Adrenal gland (tissue), 9 donors: ENCODE measurements at regions not wholly inside any gene's neighbourhood (a gene's known extent, or its start where the extent isn't known, plus 50 kb on each side); places are given as distances from the start of the nearest gene placed in this dataset.

Experiments
- DNase-seq, 7 donors: peaks; one replicate each; pipeline ENCODE4 v3.0.0-alpha.2; 2019 to 2020
- H3K27ac ChIP-seq, 5 donors: fragments of 200-600 bp; sonication (generic) in 4 of 5; 1 replicate in 3 of 5; 2 replicates in 2 of 5; pipeline versions ENCODE4 v1.5.1 to v1.8.0; 2016 to 2020; ENCODE audit warnings: mild to moderate bottlenecking in 1 of 5
- H3K27me3 ChIP-seq: fragments of 200-600 bp; 2 replicates; pipeline ENCODE4 v1.8.0; 2021
- H3K36me3 ChIP-seq, 2 donors: fragments of 200-600 bp; replicated peaks in 1 of 2; 1 replicate in 1 of 2; 2 replicates in 1 of 2; pipeline versions ENCODE4 v1.5.1 to v1.8.0; 2018 to 2022
- H3K4me1 ChIP-seq, 2 donors: fragments of 200-600 bp; replicated peaks in 1 of 2; 1 replicate in 1 of 2; 2 replicates in 1 of 2; pipeline versions ENCODE4 v1.5.1 to v1.8.0; 2018 to 2021
- H3K4me3 ChIP-seq, 4 donors: fragments of 200-600 bp; sonication (generic) in 3 of 4; one replicate each; pipeline ENCODE4 v1.5.1; 2016 to 2018
- H3K9me3 ChIP-seq, 3 donors: fragments of 200-600 bp; sonication (generic) in 1 of 3; replicated peaks in 1 of 3; 1 replicate in 2 of 3; 2 replicates in 1 of 3; pipeline versions ENCODE4 v1.5.1 to v1.8.0; 2016 to 2021
- POLR2A ChIP-seq, 2 donors: fragments of 450-650 bp; IDR thresholded peaks; one replicate each; pipeline ENCODE4 v1.6.1; 2017; ENCODE audit warnings: antibody characterized with exemption in 2 of 2, mild to moderate bottlenecking in 2 of 2, moderate library complexity in 1 of 2
- WGBS, 4 donors: extraction: QIAGEN DNeasy Blood & Tissue Kit in 2 of 4; methylation state at CpG; one replicate each; pipeline versions ENCODE4 v1.1.5 to v1.1.7; 2013 to 2017; 5-methylcytosine and 5-hydroxymethylcytosine counted together
- intact Hi-C, 2 donors: fragments of 100-400 bp; cut with DNase I; formaldehyde crosslinking; loops; one replicate each; pipeline versions ENCODE4 v1.14.1 to v1.15.0; 2022 to 2023
- TF ChIP-seq, protein P1 (sequence below), 6 experiments: fragments of 450-650 bp in 4 of 6; fragments of 200-600 bp in 2 of 6; sonication (generic) in 1 of 6; IDR thresholded peaks; 1 replicate in 5 of 6; 2 replicates in 1 of 6; pipeline versions ENCODE4 v1.5.1 to v1.8.0; 2016 to 2021; ENCODE audit warnings: antibody characterized with exemption in 6 of 6, mild to moderate bottlenecking in 2 of 6, moderate library complexity in 1 of 6
- donor health status: healthy with polysubstance abuse.
- donor health status: Bipolar disorder and iron deficiency.
- donor health status: DM: yes; HTN: yes; CAD: no.
- donor health status: DM: no; HTN: no; CAD: no.
- donor health status: DM: no; HTN: no; CAD: no.

DNA sequence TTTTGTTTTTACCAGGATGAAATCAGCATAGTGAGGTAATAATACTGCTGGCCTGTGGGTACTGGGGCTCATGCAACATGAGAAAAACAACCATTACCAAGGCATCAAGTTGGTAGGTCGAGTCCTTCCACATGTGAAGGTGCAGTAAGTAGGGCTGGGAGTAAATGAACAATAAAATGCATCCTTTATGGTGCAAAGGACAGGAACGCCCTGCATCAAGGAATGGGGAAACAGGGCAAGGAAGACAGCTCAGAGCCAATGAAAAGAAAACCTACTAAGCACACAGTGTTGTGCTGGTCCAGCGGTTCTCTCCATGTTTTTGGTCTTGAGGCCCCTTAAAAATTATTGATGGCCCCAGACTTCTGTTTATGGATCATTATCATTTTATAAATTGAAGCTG, 168.5 kb upstream of the TPM1 start:
- intact Hi-C loops, result no loop called here
- H3K27me3 ChIP-seq, result no peaks in the 10 kb centered on the region
- H3K36me3 ChIP-seq, result no peaks in the 10 kb centered on the region
- WGBS, 4 donors, result 87 to 89% (median 88%) methylated on average over 3 of the region's 3 CpGs
- H3K9me3 ChIP-seq, result peaks cover 0 to 4% (median 0%) of the 10 kb centered on the region in 3 donors
- TF ChIP-seq, protein P1, sequence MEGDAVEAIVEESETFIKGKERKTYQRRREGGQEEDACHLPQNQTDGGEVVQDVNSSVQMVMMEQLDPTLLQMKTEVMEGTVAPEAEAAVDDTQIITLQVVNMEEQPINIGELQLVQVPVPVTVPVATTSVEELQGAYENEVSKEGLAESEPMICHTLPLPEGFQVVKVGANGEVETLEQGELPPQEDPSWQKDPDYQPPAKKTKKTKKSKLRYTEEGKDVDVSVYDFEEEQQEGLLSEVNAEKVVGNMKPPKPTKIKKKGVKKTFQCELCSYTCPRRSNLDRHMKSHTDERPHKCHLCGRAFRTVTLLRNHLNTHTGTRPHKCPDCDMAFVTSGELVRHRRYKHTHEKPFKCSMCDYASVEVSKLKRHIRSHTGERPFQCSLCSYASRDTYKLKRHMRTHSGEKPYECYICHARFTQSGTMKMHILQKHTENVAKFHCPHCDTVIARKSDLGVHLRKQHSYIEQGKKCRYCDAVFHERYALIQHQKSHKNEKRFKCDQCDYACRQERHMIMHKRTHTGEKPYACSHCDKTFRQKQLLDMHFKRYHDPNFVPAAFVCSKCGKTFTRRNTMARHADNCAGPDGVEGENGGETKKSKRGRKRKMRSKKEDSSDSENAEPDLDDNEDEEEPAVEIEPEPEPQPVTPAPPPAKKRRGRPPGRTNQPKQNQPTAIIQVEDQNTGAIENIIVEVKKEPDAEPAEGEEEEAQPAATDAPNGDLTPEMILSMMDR (IDR thresholded peaks at IDR 0.05), result no peak
- no peak for TF ChIP-seq POLR2A (IDR thresholded peaks at IDR 0.05)
- no peak overlapping the region for H3K27ac ChIP-seq
- DNase-seq, result no peak
- H3K4me3 ChIP-seq, result no peak overlapping the region
- H3K4me1 ChIP-seq, result no peaks in the 10 kb centered on the region

DNA sequence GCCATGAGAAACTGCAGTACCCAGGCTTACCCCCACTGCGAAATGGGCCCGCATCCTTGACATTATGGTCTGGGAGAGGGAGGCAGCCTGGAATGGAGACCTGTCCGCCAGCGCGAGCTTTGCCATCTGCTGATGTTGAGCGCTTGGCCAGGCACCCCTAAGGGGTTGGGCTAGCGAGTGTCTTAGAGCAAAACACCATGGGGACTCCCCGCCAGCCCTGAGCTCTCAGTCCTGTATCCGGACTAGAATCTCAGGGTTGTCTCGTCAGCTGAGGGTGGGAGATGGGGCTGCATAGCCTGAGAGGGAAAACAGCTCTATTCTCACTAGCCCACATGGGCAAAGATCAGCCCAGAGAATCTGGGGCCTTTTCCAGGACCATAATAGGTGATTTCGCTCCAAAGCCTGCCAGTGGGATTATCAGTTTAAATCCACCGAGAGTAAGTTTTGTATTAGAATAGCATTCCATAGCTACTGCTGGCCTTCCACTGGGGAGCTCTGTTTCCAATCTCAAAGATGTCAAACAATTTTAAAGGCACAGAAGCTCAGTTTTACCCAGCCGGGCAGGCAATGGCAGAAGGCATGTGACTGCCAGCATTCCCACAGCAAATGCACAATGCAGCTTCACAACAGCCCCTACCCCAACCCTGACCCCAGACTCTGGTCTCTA, 167.5 kb upstream of the TPM1 start:
- Histone ChIP-seq H3K27me3 (no peaks in the 10 kb centered on the region), H3K4me3 (no peak overlapping the region), H3K4me1 (no peaks in the 10 kb centered on the region), H3K27ac (no peak overlapping the region), H3K36me3 (no peaks in the 10 kb centered on the region), H3K9me3 (peaks cover 0 to 3% (median 0%) of the 10 kb centered on the region in 3 donors)
- TF ChIP-seq, protein P1 (IDR thresholded peaks at IDR 0.05), result no peak
- no peak for TF ChIP-seq POLR2A (IDR thresholded peaks at IDR 0.05)
- intact Hi-C loops, result no loop called here
- WGBS, 4 donors, result 77 to 93% (median 88%) methylated on average over 8 to 13 of the region's 13 CpGs
- no peak for DNase-seq

DNA sequence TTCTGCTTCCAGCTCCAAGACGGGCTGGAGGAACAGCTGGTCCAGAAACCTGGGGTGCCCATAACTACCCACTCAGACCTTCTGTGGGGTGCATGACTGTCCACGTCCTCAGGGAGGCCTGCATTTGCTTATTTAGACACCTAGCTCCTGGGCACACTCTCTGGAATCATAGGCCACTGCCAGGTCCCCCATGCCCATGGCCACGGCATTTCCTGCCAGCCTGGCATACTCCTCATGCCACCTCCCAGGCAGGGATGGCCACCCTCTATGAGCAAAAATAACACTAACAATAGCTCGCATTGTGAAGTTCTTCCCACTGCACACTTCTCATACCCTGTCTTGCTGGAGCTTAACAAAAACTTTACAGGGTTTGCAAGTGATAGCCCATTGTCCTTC, 166.9 kb upstream of the TPM1 start:
- H3K36me3 ChIP-seq, result no peaks in the 10 kb centered on the region
- H3K27ac ChIP-seq, result no peak overlapping the region
- 73 to 91% (median 88%) methylated on average over 4 of the region's 4 CpGs for WGBS, 4 donors
- intact Hi-C loops, result no loop called here
- H3K9me3 ChIP-seq, result no peaks in the 10 kb centered on the region
- no peaks in the 10 kb centered on the region for H3K4me1 ChIP-seq
- no peak for TF ChIP-seq POLR2A (IDR thresholded peaks at IDR 0.05)
- TF ChIP-seq, protein P1 (IDR thresholded peaks at IDR 0.05), result no peak
- no peak for DNase-seq
- no peaks in the 10 kb centered on the region for H3K27me3 ChIP-seq
- H3K4me3 ChIP-seq, result no peak overlapping the region

DNA sequence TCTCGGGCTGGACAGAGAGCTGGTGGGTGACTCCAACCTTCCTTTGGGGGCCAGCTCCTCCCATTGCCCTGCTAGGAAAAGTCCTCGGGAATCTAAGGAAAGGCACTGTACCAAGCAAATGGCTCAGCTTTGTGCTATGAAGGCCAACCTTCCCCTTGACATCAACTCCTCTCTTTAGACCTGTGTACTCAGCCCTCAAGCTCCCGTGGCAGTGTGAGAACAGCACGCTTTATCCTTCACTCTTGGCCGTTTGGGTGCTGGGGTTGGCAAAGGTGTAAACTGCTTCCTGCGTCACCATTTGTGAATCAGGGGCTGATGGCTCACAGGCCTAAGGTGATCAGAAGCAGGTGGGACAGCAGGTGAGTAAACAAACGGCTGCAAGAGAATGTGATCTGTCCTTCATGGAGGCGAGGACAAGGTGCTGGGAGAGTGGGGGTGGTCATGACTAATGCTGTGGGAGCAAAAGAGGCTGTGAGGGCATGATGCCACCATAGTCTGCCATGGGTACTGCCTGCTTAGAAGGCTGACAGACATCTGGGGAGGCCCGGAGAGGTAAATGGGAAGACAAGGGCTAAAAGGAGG, 165.2 kb upstream of the TPM1 start:
- DNase-seq, result no peak
- intact Hi-C loops, result no loop called here
- no peak for TF ChIP-seq POLR2A (IDR thresholded peaks at IDR 0.05)
- TF ChIP-seq, protein P1 (IDR thresholded peaks at IDR 0.05), result no peak
- H3K36me3 ChIP-seq, result no peaks in the 10 kb centered on the region
- H3K4me3 ChIP-seq, result no peak overlapping the region
- H3K27ac ChIP-seq, result no peak overlapping the region
- H3K4me1 ChIP-seq, result no peaks in the 10 kb centered on the region
- no peaks in the 10 kb centered on the region for H3K9me3 ChIP-seq
- 87 to 94% (median 91%) methylated on average over 9 of the region's 9 CpGs for WGBS, 4 donors
- H3K27me3 ChIP-seq, result no peaks in the 10 kb centered on the region
